GM18505 (cell line): ENCODE measurements at regions not wholly inside any gene's neighbourhood (a gene's known extent, or its start where the extent isn't known, plus 50 kb on each side); places are given as distances from the start of the nearest gene placed in this dataset.

ENCODE experiments used
- ATAC-seq: cut with Tn5 transposase; IDR thresholded peaks from one replicate; pipeline ENCODE4 v1.9.1; 2021; ENCODE audit not compliant: unreplicated experiment
- POLR2A ChIP-seq: IDR thresholded peaks from 4 replicates; pipeline ENCODE4 v1.6.1; 2011; ENCODE audit warnings: borderline replicate concordance; ENCODE audit not compliant: insufficient read depth, insufficient read length; ENCODE audit errors: extremely low read depth

DNA sequence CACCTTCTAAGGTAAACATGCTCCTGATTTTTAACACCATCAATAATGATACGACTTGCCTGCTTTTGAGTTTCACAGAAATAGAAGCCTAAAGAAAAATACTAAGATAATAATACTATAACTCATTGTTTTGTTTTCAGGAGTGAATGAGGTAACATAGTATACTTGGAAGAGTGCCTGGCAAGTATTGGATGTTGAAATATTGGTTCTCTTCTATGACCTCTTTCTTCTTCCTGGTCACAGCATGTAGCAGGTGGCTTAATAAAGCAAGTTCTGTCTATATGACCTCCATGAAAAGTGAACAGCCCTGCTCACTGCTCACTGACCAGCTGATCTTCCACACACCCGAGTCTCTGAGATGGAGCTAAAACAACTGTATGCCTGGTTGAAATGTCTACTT lies 312.3 kb upstream of the ONECUT1 start:
- no peak for TF ChIP-seq POLR2A
- no peak for ATAC-seq

DNA sequence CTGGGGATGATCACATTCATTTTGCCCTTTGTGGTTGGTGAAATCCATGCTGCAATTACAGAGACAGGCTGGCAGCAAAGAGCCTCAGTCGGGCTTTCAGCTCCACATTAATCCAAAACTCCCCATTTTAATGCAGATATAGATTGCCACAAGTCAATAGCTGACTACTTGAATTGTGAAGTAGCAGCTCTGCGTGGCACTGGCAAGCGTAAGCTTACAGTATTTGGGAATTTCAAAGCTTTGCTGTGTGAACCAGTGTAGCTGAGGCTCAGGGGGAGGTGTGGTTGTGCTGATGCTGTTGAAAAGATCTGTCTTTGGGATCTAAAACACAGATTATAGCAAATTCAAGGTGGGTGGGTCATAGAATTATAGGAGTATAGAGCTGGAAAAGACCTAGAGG lies 290.3 kb upstream of the ONECUT1 start:
- TF ChIP-seq POLR2A = no peak
- no peak for ATAC-seq

DNA sequence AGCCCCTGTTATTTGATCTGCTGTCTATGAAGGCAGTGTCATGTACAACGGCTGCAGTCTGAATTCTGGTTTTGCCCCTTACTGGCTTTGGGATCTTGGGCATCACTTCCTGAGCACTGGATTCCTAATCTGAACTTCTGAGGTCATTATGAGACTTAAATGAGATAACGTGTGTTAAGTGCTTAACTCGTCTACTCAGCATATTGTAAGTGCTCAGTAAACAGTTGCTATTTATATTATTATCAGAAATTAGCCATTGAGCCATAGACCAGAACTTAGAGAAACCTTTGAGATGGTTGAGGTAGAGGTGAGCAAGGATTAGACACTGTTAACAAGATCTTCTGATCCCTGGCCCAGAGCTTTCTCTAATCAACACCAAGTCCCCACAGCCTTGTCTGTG lies 284.1 kb upstream of the ONECUT1 start:
- ATAC-seq = no peak

DNA sequence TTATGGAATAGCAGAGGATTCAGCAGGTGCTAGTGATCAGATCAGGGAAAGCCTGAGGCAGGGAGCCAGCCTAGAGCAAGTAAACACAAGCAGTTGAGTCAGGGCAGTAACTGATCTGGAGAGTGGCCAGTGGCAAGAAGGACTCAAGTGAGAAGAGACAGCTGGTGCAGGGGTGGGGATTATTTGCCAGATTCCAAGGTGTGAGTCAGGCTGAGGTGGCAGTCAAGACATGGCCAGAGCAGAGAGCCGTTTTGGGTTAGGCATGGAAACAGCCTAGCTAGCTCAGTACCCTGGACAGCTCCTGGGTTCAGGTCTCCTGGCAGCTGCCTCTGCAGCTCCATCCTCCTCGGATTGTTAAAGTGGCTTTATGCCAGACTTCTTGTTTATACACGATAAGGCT lies 281.9 kb upstream of the ONECUT1 start:
- TF ChIP-seq POLR2A = no peak

More for the DNA sequence above, 284.1 kb upstream of the ONECUT1 start:
- no peak for TF ChIP-seq POLR2A

GRCh38 chr15:53068636-53069035 lies 278.5 kb upstream of the ONECUT1 start:
- no peak for ATAC-seq
- no peak for TF ChIP-seq POLR2A

More for the DNA sequence above, 281.9 kb upstream of the ONECUT1 start:
- ATAC-seq = no peak

- no peak for ATAC-seq
- no peak for TF ChIP-seq POLR2A
Measured at GRCh38 chr15:53059273-53060043, 269.3 kb upstream of the ONECUT1 start.

DNA sequence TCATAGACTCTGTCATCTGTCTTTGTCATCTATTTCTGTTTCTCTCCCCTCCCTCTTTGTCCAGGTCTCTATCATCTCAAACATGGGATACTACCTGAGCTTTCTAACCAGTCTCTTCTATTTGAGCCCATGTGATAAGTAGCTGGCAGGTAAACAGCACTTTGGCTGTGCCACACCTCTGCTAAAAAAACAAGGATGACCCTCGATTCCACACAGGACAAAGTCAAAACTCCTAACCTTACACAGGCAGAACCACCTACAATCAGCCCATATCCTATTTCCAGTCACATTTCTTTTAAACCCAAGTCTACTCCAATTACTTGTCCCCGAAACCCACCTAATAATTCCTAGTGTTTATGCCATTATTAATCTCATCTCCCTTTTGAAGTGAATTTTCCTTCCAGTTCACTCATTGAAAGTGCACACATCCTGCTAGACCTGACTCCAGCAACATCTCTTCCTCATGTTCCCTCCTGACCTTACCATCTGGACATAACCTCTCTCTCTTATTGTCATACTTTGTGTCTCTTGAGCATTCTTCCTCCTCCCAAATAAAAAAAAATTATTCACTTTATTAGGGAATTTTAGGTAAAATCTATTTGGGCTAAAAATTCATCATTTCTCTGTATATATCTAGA lies 256.1 kb upstream of the ONECUT1 start:
- no peak for TF ChIP-seq POLR2A
- ATAC-seq = no peak

- TF ChIP-seq POLR2A = no peak
Measured at GRCh38 chr15:53038655-53038941, 248.5 kb upstream of the ONECUT1 start.

DNA sequence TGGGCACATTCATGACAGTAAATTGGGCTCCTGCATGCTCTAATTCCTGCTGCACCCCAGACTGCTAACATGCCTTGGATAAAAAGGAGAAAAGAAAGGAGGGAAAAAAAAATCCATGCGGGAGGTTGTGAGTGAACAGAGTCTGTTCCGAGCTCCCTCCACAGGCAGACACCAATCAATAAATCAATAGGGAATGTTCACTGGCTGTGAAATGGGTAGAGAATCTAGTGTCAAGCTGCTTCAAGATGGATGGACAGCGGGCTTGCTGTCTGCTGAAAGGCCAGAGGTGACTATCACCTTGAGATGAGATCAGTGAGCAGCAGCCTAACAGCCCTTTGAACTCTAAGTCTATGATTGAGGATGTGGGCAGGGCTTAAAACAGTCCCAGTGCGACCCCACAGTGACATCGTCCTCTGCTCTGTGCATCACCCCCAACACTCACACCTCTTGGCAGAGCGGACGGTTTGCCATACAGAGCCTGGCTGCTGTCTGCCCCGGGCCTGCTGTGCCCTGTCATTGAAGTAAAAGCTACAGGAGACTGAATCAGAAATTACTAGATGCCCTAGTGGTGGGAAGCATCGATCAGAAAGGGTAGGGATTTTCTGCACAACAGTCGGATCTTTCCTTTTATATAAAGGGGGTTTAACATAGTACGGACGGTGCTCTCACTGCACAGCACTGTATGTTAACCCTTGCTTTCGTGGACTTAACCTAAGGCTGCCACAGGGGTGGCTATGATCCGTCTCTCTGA lies 247.9 kb upstream of the ONECUT1 start:
- no peak for ATAC-seq
- no peak for TF ChIP-seq POLR2A

More at GRCh38 chr15:53038655-53038941, 248.5 kb upstream of the ONECUT1 start:
- ATAC-seq = no peak

GRCh38 chr15:53036641-53037040 lies 246.5 kb upstream of the ONECUT1 start:
- no peak for ATAC-seq
- no peak for TF ChIP-seq POLR2A

DNA sequence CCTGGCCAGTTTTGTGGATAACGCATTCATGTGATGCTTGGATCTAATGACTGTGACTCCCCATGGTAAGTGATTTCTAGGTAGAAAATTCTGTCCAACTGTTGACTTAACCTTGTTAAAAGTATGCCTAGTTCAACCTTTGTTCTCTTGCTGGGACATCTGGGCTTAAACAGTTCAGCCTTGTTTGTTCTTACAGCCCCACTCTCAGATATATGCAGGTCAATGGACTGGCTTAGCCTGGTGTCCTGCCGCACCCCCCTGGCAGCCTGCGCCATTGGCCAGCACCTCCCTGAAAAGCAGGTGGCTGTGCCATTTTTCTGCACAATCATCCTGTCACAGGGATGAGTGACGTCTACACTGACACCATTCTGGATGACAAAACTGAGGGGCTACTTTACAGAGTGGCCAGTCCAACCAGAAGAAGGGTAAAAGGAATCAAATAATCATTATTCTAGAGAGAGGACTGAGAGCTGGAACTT lies 244.7 kb upstream of the ONECUT1 start:
- ATAC-seq = no peak
- no peak for TF ChIP-seq POLR2A

GRCh38 chr15:53033709-53034108 lies 243.6 kb upstream of the ONECUT1 start:
- ATAC-seq = no peak
- TF ChIP-seq POLR2A = no peak

DNA sequence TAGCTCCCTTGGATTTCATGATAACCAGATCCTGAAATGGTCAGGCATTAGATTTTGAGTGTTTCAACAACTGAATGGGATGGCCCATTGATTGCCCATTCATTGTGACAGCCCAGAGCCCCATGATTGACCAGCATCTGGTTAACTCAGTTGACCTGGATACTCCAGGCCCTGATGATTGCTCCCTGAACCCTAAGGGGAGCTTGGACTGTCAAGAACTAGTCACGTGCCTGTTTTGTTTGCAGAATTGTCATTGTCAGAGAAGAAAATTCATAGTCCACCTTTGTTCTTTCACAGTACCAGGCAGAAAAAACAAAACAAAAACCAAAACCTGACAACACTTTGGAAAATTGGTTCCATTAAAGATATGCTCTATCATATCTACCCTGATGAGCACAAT lies 241.3 kb upstream of the ONECUT1 start:
- TF ChIP-seq POLR2A = no peak
- ATAC-seq = no peak

- no peak for TF ChIP-seq POLR2A
- ATAC-seq = no peak
Measured at GRCh38 chr15:53022788-53023187, 232.7 kb upstream of the ONECUT1 start.
